A549 (cell line): ENCODE measurements at regions not wholly inside any gene's neighbourhood (a gene's known extent, or its start where the extent isn't known, plus 50 kb on each side); places are given as distances from the start of the nearest gene placed in this dataset.

ENCODE experiments used
- ATAC-seq, 2 experiments: fragments of 200-7000 bp in 1 of 2; fragments of >200 bp in 1 of 2; cut with Nextera tagmentation in 1 of 2; cut with Tn5 transposase in 1 of 2; 3 replicates each; pipeline versions ENCODE4 v1.8.0 to v1.9.1; 2018 to 2020; ENCODE audit warnings: mild to moderate bottlenecking in 1 of 2, moderate library complexity in 1 of 2
- CTCF ChIA-PET: fragments of 300-600 bp; sonication (Branson Sonifier 250); formaldehyde crosslinking; extraction: SDS; loops from one replicate; lab custom pipeline; 2021; ENCODE audit warnings: antibody characterized with exemption, inconsistent platforms; lab: Yijun Ruan, JAX
- POLR2A ChIA-PET: fragments of 350-600 bp; formaldehyde crosslinking; extraction: SDS; loops from one replicate; lab custom pipeline; 2021; ENCODE audit warnings: antibody characterized with exemption, inconsistent platforms; lab: Yijun Ruan, JAX
- DNase-seq, 2 experiments: peaks; one replicate each; pipeline versions ENCODE4 v3.0.0 to v3.0.0-alpha.2; 2011 to 2016; ENCODE audit warnings: low read depth in 1 of 2, low spot score in 1 of 2
- FAIRE-seq: peaks from 2 replicates; lab custom pipeline; 2011; peaks lifted over from hg19 to GRCh38; lab: Jason Lieb, UNC
- H3K27ac ChIP-seq, 2 experiments: fragments of >200 bp; sonication (Bioruptor Twin); formaldehyde crosslinking; 3 replicates each; pipeline ENCODE4 v1.5.1; 2016 to 2017
- H3K4me1 ChIP-seq: fragments of >200 bp; sonication (Bioruptor Twin); formaldehyde crosslinking; 3 replicates; pipeline ENCODE4 v1.6.1; 2016
- H3K4me2 ChIP-seq: fragments of >200 bp; sonication (Bioruptor Twin); formaldehyde crosslinking; 3 replicates; pipeline ENCODE4 v1.6.1; 2016
- H3K4me3 ChIP-seq: fragments of >200 bp; sonication (Bioruptor Twin); formaldehyde crosslinking; 3 replicates; pipeline ENCODE4 v1.5.1; 2016
- H3K9me3 ChIP-seq: fragments of >200 bp; sonication (Bioruptor Twin); formaldehyde crosslinking; 3 replicates; pipeline ENCODE4 v1.6.1; 2016
- CBX2 ChIP-seq: fragments of 200-600 bp; sonication (generic); IDR thresholded peaks from 2 replicates; pipeline ENCODE4 v1.6.1; 2016; ENCODE audit warnings: low read depth, mild to moderate bottlenecking, borderline replicate concordance
- CBX8 ChIP-seq: fragments of 200-600 bp; sonication (generic); IDR thresholded peaks from 2 replicates; pipeline ENCODE4 v1.6.1; 2016
- CEBPB ChIP-seq, 2 experiments: fragments of >200 bp in 1 of 2; sonication (Bioruptor Twin) in 1 of 2; formaldehyde crosslinking in 1 of 2; IDR thresholded peaks; 2 replicates each; pipeline ENCODE4 v1.6.1; 2012 to 2016
- CHD2 ChIP-seq: fragments of 150-350 bp; IDR thresholded peaks from 2 replicates; pipeline ENCODE4 v1.6.1; 2014; ENCODE audit warnings: low read length; ENCODE audit not compliant: partially characterized antibody
- CHD4 ChIP-seq: fragments of 200-600 bp; sonication (generic); IDR thresholded peaks from 2 replicates; pipeline ENCODE4 v1.6.1; 2016; ENCODE audit warnings: antibody characterized with exemption, mild to moderate bottlenecking, borderline replicate concordance
- ESRRA ChIP-seq: fragments of 150-350 bp; IDR thresholded peaks from 2 replicates; pipeline ENCODE4 v1.6.1; 2014; ENCODE audit warnings: mild to moderate bottlenecking, low read length, borderline replicate concordance
- FOSL2 ChIP-seq, 2 experiments: fragments of 450-650 bp in 1 of 2; fragments of >200 bp in 1 of 2; sonication (Bioruptor Twin) in 1 of 2; formaldehyde crosslinking; IDR thresholded peaks; 2 replicates each; pipeline versions ENCODE4 v1.5.0 to v1.6.1; 2016 to 2020; ENCODE audit warnings: mild to moderate bottlenecking in 1 of 2, moderate library complexity in 1 of 2
- GATA3 ChIP-seq: IDR thresholded peaks from 2 replicates; pipeline ENCODE4 v1.6.1; 2012; ENCODE audit warnings: borderline replicate concordance
- JUNB ChIP-seq: fragments of >200 bp; sonication (Bioruptor Twin); formaldehyde crosslinking; IDR thresholded peaks from 2 replicates; pipeline ENCODE4 v1.6.1; 2016
- KDM1A ChIP-seq: fragments of 200-600 bp; sonication (generic); IDR thresholded peaks from 2 replicates; pipeline ENCODE4 v1.6.1; 2016; ENCODE audit warnings: low read depth, mild to moderate bottlenecking
- MAFK ChIP-seq: fragments of 450-650 bp; IDR thresholded peaks from 2 replicates; pipeline ENCODE4 v1.6.1; 2014; ENCODE audit not compliant: partially characterized antibody
- MAZ ChIP-seq: fragments of 150-350 bp; IDR thresholded peaks from 2 replicates; pipeline ENCODE4 v1.6.1; 2014; ENCODE audit warnings: antibody characterized with exemption, low read depth, low read length, borderline replicate concordance
- RAD21 ChIP-seq, 2 experiments: fragments of >200 bp in 1 of 2; sonication (Bioruptor Twin) in 1 of 2; formaldehyde crosslinking in 1 of 2; IDR thresholded peaks in 1 of 2; conservative IDR thresholded peaks in 1 of 2; 2 replicates in 1 of 2; 3 replicates in 1 of 2; pipeline ENCODE4 v1.6.1; 2012 to 2018; ENCODE audit warnings: inconsistent platforms in 1 of 2
- RCOR1 ChIP-seq: fragments of 150-350 bp; IDR thresholded peaks from 2 replicates; pipeline ENCODE4 v1.6.1; 2014; ENCODE audit warnings: antibody characterized with exemption, low read length, low read depth
- SREBF2 ChIP-seq: fragments of 450-650 bp; IDR thresholded peaks from 2 replicates; pipeline ENCODE4 v1.6.1; 2014; ENCODE audit warnings: mild to moderate bottlenecking, moderate library complexity
- ZC3H11A ChIP-seq: fragments of 450-650 bp; IDR thresholded peaks from 2 replicates; pipeline ENCODE4 v1.6.1; 2014; ENCODE audit warnings: antibody characterized with exemption, mild to moderate bottlenecking
- ZNF302 ChIP-seq: fragments of 250-450 bp; sonication (Bioruptor Pico); IDR thresholded peaks from 2 replicates; pipeline ENCODE4 v1.9.0; 2021; ENCODE audit warnings: inconsistent platforms, mild to moderate bottlenecking, moderate library complexity
- WGBS: methylation state at CpG from one replicate; pipeline ENCODE4 v1.1.6; 2017; ENCODE audit errors: missing lambda C conversion rate; 5-methylcytosine and 5-hydroxymethylcytosine counted together
- TF ChIP-seq, protein P1 (sequence below): fragments of >200 bp; sonication (Bioruptor Twin); formaldehyde crosslinking; IDR thresholded peaks from 3 replicates; pipeline ENCODE4 v1.5.1; 2016
- TF ChIP-seq, protein P2 (sequence below): IDR thresholded peaks from 2 replicates; pipeline ENCODE4 v1.6.1; 2012; ENCODE audit warnings: low read depth, borderline replicate concordance
- TF ChIP-seq, protein P3 (sequence below): fragments of 200-600 bp; sonication (generic); IDR thresholded peaks from 2 replicates; pipeline ENCODE4 v1.6.1; 2016; ENCODE audit warnings: antibody characterized with exemption, mild to moderate bottlenecking, moderate library complexity
- TF ChIP-seq, protein P4 (sequence below): fragments of >200 bp; sonication (Bioruptor Twin); formaldehyde crosslinking; IDR thresholded peaks from 2 replicates; pipeline ENCODE4 v1.6.1; 2016
- TF ChIP-seq, protein P5 (sequence below): fragments of 150-350 bp; IDR thresholded peaks from 2 replicates; pipeline ENCODE4 v1.6.1; 2014; ENCODE audit warnings: low read depth, mild to moderate bottlenecking, low read length
- TF ChIP-seq, protein P6 (sequence below): IDR thresholded peaks from 2 replicates; pipeline ENCODE4 v1.6.1; 2012

DNA sequence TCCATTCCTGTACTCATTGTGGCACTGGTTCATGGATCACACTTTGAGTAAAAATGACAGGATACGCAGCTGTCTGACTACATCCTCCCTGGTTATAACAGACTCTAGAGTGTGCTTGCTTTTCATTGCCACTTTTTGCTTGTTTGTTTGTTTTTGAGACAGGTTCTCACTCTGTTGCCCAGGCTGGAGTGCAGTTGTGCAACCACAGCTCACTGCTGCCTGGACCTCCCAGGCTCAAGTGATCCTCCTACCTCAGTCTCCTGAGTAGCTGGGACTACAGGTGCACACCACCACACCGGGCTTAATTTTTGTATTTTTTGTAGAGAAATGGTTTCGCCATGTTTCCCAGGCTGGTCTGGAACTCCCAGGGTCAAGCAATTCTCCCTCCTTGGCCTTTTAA, 89.3 kb upstream of the ROBO2 start (continued):
- TF ChIP-seq, protein P1, sequence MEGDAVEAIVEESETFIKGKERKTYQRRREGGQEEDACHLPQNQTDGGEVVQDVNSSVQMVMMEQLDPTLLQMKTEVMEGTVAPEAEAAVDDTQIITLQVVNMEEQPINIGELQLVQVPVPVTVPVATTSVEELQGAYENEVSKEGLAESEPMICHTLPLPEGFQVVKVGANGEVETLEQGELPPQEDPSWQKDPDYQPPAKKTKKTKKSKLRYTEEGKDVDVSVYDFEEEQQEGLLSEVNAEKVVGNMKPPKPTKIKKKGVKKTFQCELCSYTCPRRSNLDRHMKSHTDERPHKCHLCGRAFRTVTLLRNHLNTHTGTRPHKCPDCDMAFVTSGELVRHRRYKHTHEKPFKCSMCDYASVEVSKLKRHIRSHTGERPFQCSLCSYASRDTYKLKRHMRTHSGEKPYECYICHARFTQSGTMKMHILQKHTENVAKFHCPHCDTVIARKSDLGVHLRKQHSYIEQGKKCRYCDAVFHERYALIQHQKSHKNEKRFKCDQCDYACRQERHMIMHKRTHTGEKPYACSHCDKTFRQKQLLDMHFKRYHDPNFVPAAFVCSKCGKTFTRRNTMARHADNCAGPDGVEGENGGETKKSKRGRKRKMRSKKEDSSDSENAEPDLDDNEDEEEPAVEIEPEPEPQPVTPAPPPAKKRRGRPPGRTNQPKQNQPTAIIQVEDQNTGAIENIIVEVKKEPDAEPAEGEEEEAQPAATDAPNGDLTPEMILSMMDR: no peak
- TF ChIP-seq ZNF302 (no peak), GATA3 (no peak), RAD21 (conservative IDR thresholded peaks at IDR 0.05 in 1 of 2, IDR thresholded peaks at IDR 0.05 in 1 of 2) (no peak), CEBPB (IDR thresholded peaks at IDR 0.05) (no peak)

DNA sequence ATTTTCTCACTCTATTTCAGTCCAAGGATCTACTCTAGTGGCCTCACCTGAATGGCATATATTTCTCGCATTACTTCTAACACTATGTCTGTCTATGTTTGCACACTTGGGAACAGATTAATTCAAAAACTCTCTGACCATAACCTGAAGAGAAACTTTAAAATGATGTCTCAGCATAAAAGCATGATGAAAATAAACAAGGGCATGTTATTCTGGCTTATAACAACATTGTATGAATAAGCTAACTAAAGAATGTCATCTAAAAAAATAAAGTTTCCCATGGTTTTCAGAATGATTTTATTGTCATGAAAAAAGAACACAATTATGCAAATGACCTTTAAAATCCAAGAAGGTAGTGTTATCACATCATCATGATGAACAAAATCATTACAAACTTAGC, 85.5 kb upstream of the ROBO2 start:
- H3K27ac ChIP-seq: no peak overlapping the region
- H3K4me1 ChIP-seq: no peaks in the 10 kb centered on the region
- 8% methylated on average over 1 of the region's 1 CpG for WGBS
- H3K4me2 ChIP-seq: no peak overlapping the region
- ATAC-seq (no peak), FAIRE-seq (no peak), DNase-seq (no peak)
- ChIA-PET POLR2A (no interaction called here), CTCF (no interaction called here)
- no peak for TF ChIP-seq ZC3H11A
- TF ChIP-seq, protein P2, sequence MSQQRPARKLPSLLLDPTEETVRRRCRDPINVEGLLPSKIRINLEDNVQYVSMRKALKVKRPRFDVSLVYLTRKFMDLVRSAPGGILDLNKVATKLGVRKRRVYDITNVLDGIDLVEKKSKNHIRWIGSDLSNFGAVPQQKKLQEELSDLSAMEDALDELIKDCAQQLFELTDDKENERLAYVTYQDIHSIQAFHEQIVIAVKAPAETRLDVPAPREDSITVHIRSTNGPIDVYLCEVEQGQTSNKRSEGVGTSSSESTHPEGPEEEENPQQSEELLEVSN: no peak
- no peak for TF ChIP-seq ESRRA
- peak; percentile 81 for TF ChIP-seq MAFK
- TF ChIP-seq FOSL2 (IDR thresholded peaks at IDR 0.05): no peak
- TF ChIP-seq FOSL2 (CRISPR knock-in tag; IDR thresholded peaks at IDR 0.05): no peak
- no peak for TF ChIP-seq KDM1A
- no peak overlapping the region for H3K4me3 ChIP-seq
- H3K9me3 ChIP-seq: no peaks in the 10 kb centered on the region

DNA sequence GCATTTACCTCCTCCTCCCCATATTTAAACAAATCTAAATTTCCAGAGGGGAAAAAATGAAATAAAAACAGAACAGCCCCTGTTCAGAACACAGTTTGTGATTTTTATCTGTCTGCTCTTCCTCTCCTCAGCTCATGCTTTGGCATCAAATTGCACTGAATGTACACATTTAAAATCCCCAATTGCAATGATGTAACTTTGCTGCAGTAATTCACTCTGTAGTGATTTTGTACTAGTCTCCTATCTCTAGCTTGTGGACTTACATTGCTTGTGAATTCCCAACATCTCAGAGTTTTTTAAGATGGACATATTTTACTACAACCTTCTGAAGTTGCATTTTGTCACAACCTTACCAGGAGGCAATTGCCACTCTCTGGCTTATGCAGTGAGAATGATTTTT, 81.6 kb upstream of the ROBO2 start:
- no peak for FAIRE-seq
- H3K27ac ChIP-seq: no peak overlapping the region
- H3K4me1 ChIP-seq: no peaks in the 10 kb centered on the region
- no peak for DNase-seq
- ChIA-PET POLR2A (no interaction called here), CTCF (no interaction called here)
- no peak overlapping the region for H3K4me3 ChIP-seq
- H3K9me3 ChIP-seq: no peaks in the 10 kb centered on the region
- TF ChIP-seq FOSL2 (IDR thresholded peaks at IDR 0.05): no peak
- TF ChIP-seq FOSL2 (CRISPR knock-in tag; IDR thresholded peaks at IDR 0.05): no peak
- TF ChIP-seq, protein P3, sequence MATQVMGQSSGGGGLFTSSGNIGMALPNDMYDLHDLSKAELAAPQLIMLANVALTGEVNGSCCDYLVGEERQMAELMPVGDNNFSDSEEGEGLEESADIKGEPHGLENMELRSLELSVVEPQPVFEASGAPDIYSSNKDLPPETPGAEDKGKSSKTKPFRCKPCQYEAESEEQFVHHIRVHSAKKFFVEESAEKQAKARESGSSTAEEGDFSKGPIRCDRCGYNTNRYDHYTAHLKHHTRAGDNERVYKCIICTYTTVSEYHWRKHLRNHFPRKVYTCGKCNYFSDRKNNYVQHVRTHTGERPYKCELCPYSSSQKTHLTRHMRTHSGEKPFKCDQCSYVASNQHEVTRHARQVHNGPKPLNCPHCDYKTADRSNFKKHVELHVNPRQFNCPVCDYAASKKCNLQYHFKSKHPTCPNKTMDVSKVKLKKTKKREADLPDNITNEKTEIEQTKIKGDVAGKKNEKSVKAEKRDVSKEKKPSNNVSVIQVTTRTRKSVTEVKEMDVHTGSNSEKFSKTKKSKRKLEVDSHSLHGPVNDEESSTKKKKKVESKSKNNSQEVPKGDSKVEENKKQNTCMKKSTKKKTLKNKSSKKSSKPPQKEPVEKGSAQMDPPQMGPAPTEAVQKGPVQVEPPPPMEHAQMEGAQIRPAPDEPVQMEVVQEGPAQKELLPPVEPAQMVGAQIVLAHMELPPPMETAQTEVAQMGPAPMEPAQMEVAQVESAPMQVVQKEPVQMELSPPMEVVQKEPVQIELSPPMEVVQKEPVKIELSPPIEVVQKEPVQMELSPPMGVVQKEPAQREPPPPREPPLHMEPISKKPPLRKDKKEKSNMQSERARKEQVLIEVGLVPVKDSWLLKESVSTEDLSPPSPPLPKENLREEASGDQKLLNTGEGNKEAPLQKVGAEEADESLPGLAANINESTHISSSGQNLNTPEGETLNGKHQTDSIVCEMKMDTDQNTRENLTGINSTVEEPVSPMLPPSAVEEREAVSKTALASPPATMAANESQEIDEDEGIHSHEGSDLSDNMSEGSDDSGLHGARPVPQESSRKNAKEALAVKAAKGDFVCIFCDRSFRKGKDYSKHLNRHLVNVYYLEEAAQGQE: no peak
- TF ChIP-seq RCOR1: no peak
- no peak overlapping the region for H3K4me2 ChIP-seq
- ATAC-seq: no peak

DNA sequence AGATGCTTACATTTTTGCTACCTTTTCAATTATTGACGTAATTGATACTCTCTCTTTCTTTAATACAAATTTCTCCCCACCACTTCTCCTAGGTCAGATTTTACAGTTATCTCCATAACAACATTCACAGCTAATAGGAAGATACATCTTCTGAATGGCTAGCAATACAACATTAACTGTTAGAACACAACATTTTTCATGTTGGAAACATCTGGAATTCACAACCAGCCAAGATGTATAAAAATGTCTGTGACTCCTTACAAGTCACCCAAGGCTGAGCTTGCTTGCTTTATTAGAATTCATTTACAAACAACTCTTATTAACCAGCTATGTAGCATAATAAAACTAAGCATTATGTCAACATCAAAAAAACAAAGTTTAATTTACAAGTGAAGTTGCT, 81.0 kb upstream of the ROBO2 start:
- ATAC-seq: no peak
- Histone ChIP-seq H3K27ac (no peak overlapping the region), H3K4me3 (no peak overlapping the region), H3K4me2 (no peak overlapping the region), H3K9me3 (no peaks in the 10 kb centered on the region), H3K4me1 (no peaks in the 10 kb centered on the region)
- ChIA-PET POLR2A (no interaction called here), CTCF (no interaction called here)
- FAIRE-seq: no peak
- DNase-seq: no peak
- 4% methylated on average over 1 of the region's 1 CpG for WGBS
- TF ChIP-seq SREBF2: no peak
- no peak for TF ChIP-seq MAZ
- TF ChIP-seq MAFK: no peak
- no peak for TF ChIP-seq CHD2
- TF ChIP-seq CBX2: no peak
- TF ChIP-seq FOSL2 (IDR thresholded peaks at IDR 0.05): no peak
- TF ChIP-seq FOSL2 (CRISPR knock-in tag; IDR thresholded peaks at IDR 0.05): no peak
- TF ChIP-seq, protein P4, sequence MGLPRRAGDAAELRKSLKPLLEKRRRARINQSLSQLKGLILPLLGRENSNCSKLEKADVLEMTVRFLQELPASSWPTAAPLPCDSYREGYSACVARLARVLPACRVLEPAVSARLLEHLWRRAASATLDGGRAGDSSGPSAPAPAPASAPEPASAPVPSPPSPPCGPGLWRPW: no peak
- TF ChIP-seq CBX8: no peak
- TF ChIP-seq, protein P5, sequence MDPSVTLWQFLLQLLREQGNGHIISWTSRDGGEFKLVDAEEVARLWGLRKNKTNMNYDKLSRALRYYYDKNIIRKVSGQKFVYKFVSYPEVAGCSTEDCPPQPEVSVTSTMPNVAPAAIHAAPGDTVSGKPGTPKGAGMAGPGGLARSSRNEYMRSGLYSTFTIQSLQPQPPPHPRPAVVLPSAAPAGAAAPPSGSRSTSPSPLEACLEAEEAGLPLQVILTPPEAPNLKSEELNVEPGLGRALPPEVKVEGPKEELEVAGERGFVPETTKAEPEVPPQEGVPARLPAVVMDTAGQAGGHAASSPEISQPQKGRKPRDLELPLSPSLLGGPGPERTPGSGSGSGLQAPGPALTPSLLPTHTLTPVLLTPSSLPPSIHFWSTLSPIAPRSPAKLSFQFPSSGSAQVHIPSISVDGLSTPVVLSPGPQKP: no peak
- TF ChIP-seq, protein P6, sequence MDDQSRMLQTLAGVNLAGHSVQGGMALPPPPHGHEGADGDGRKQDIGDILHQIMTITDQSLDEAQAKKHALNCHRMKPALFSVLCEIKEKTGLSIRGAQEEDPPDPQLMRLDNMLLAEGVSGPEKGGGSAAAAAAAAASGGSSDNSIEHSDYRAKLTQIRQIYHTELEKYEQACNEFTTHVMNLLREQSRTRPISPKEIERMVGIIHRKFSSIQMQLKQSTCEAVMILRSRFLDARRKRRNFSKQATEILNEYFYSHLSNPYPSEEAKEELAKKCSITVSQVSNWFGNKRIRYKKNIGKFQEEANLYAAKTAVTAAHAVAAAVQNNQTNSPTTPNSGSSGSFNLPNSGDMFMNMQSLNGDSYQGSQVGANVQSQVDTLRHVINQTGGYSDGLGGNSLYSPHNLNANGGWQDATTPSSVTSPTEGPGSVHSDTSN: no peak
- TF ChIP-seq JUNB: no peak
- no peak for TF ChIP-seq CHD4
